Trophoblast cell (in vitro differentiated cells and primary cell): ENCODE measurements at regions not wholly inside any gene's neighbourhood (a gene's known extent, or its start where the extent isn't known, plus 50 kb on each side); places are given as distances from the start of the nearest gene placed in this dataset.
A peak's percentile ranks its signal among the peaks of the same experiment; 100 is the strongest.
"Not testable (repeated sequence)": the region's sequence is repeated elsewhere in the genome, so short reads cannot be mapped to it uniquely, and the experiment has no call there.

Experiments used
- DNase-seq, 2 donors: peaks; one replicate each; pipeline ENCODE4 v3.0.0-alpha.2; 2016
- H2AFZ ChIP-seq: 2 replicates; pipeline ENCODE4 v1.6.1; 2013; ENCODE audit warnings: low read length, moderate library complexity, mild to moderate bottlenecking; ENCODE audit not compliant: insufficient read depth, poor library complexity
- H2AK5ac ChIP-seq: 2 replicates; pipeline ENCODE4 v1.6.1; 2013; ENCODE audit warnings: mild to moderate bottlenecking, low read length
- H2BK120ac ChIP-seq: 2 replicates; pipeline ENCODE4 v1.6.1; 2013; ENCODE audit warnings: low read length, mild to moderate bottlenecking, moderate library complexity; ENCODE audit not compliant: insufficient read depth, poor library complexity
- H2BK12ac ChIP-seq: 2 replicates; pipeline ENCODE4 v1.6.1; 2013; ENCODE audit warnings: mild to moderate bottlenecking, low read length, moderate library complexity
- H2BK5ac ChIP-seq: 2 replicates; pipeline ENCODE4 v1.6.1; 2013; ENCODE audit warnings: low read length, low read depth, moderate library complexity, mild to moderate bottlenecking; ENCODE audit not compliant: poor library complexity
- H3K14ac ChIP-seq: 2 replicates; pipeline ENCODE4 v1.6.1; 2013; ENCODE audit warnings: mild to moderate bottlenecking, low read length
- H3K18ac ChIP-seq: 2 replicates; pipeline ENCODE4 v1.6.1; 2013; ENCODE audit warnings: mild to moderate bottlenecking, low read length
- H3K23ac ChIP-seq: 2 replicates; pipeline ENCODE4 v1.6.1; 2013; ENCODE audit warnings: low read length
- H3K27ac ChIP-seq: 2 replicates; pipeline ENCODE4 v1.5.1; 2013; ENCODE audit warnings: low read depth, mild to moderate bottlenecking, inconsistent platforms, low read length, moderate library complexity
- H3K27me3 ChIP-seq: 2 replicates; pipeline ENCODE4 v1.6.1; 2013; ENCODE audit warnings: inconsistent platforms, mild to moderate bottlenecking, low read length, moderate library complexity; ENCODE audit not compliant: insufficient read depth
- H3K36me3 ChIP-seq, 2 experiments: 1 replicate in 1 of 2; 2 replicates in 1 of 2; pipeline ENCODE4 v1.6.1; 2013; ENCODE audit warnings: low read length in 2 of 2, mild to moderate bottlenecking in 2 of 2, moderate library complexity in 1 of 2; ENCODE audit not compliant: insufficient read depth in 2 of 2, control insufficient read depth in 1 of 2
- H3K4ac ChIP-seq: 2 replicates; pipeline ENCODE4 v1.6.1; 2013; ENCODE audit warnings: low read depth, mild to moderate bottlenecking, low read length, moderate library complexity
- H3K4me1 ChIP-seq, 2 experiments: 1 replicate in 1 of 2; 2 replicates in 1 of 2; pipeline ENCODE4 v1.6.1; 2013; ENCODE audit warnings: low read length in 2 of 2, mild to moderate bottlenecking in 2 of 2, moderate library complexity in 1 of 2; ENCODE audit not compliant: insufficient read depth in 2 of 2, control insufficient read depth in 1 of 2
- H3K4me2 ChIP-seq: 2 replicates; pipeline ENCODE4 v1.6.1; 2013; ENCODE audit warnings: inconsistent platforms, mild to moderate bottlenecking, low read length, moderate library complexity
- H3K4me3 ChIP-seq: 2 replicates; pipeline ENCODE4 v1.5.1; 2013; ENCODE audit warnings: mild to moderate bottlenecking, low read depth, low read length, inconsistent platforms
- H3K79me1 ChIP-seq: one replicate; pipeline ENCODE4 v1.6.1; 2013; ENCODE audit warnings: low read length
- H3K79me2 ChIP-seq: 2 replicates; pipeline ENCODE4 v1.6.1; 2013; ENCODE audit warnings: low read length, mild to moderate bottlenecking; ENCODE audit not compliant: control insufficient read depth, insufficient read depth, poor library complexity
- H3K9ac ChIP-seq: 2 replicates; pipeline ENCODE4 v1.6.1; 2013; ENCODE audit warnings: mild to moderate bottlenecking, low read length
- H3K9me3 ChIP-seq: 2 replicates; pipeline ENCODE4 v1.6.1; 2013; ENCODE audit warnings: low read depth, mild to moderate bottlenecking, control low read depth, inconsistent platforms, low read length; ENCODE audit not compliant: insufficient read depth
- H4K12ac ChIP-seq: 2 replicates; pipeline ENCODE4 v1.6.1; 2013; ENCODE audit warnings: low read depth, mild to moderate bottlenecking, low read length, moderate library complexity
- H4K8ac ChIP-seq: 2 replicates; pipeline ENCODE4 v1.6.1; 2013; ENCODE audit warnings: low read depth, mild to moderate bottlenecking, low read length, moderate library complexity
- H4K91ac ChIP-seq: one replicate; pipeline ENCODE4 v1.6.1; 2013; ENCODE audit warnings: low read depth, mild to moderate bottlenecking, low read length, moderate library complexity
- WGBS: extraction: QIAGEN DNeasy Blood & Tissue Kit; methylation state at CpG from one replicate; pipeline ENCODE4 v1.1.7; 2013; ENCODE audit warnings: missing lambda C conversion rate; ENCODE audit not compliant: insufficient read length, insufficient coverage; ENCODE audit errors: extremely low coverage; 5-methylcytosine and 5-hydroxymethylcytosine counted together

- Histone ChIP-seq H3K79me1 (no peaks in the 10 kb centered on the region), H4K12ac (no peak overlapping the region), H3K4me2 (no peak overlapping the region), H3K14ac (no peak overlapping the region), H3K27me3 (no peaks in the 10 kb centered on the region), H3K4me1 (no peaks in the 10 kb centered on the region), H3K9ac (no peak overlapping the region), H3K4me3 (no peak overlapping the region), H3K9me3 (no peaks in the 10 kb centered on the region), H3K36me3 (no peaks in the 10 kb centered on the region), H2AK5ac (no peak overlapping the region), H3K18ac (no peak overlapping the region), H3K4ac (no peak overlapping the region), H3K27ac (no peak overlapping the region), H2AFZ (no peak overlapping the region), H3K79me2 (no peaks in the 10 kb centered on the region), H2BK5ac (no peak overlapping the region), H2BK120ac (no peak overlapping the region), H3K23ac (no peak overlapping the region), H4K8ac (no peak overlapping the region), H2BK12ac (no peak overlapping the region), H4K91ac (no peak overlapping the region)
- WGBS = no CpG with 5 or more reads among the region's 1 CpG
- DNase-seq = no peak
Measured at GRCh38 chr2:211205358-211205757, 649.0 kb downstream of the CPS1 start.

GRCh38 chr2:211205836-211206235, 649.4 kb downstream of the CPS1 start:
- no peak overlapping the region for H3K4me2 ChIP-seq
- no peaks in the 10 kb centered on the region for H3K9me3 ChIP-seq
- H3K4me1 ChIP-seq = no peaks in the 10 kb centered on the region
- no peak overlapping the region for H3K18ac ChIP-seq
- H3K79me2 ChIP-seq = no peaks in the 10 kb centered on the region
- no peak overlapping the region for H2BK12ac ChIP-seq
- H3K36me3 ChIP-seq = no peaks in the 10 kb centered on the region
- H3K27ac ChIP-seq = no peak overlapping the region
- H3K23ac ChIP-seq = no peak overlapping the region
- H3K79me1 ChIP-seq = no peaks in the 10 kb centered on the region
- H4K12ac ChIP-seq = no peak overlapping the region
- no peak overlapping the region for H2BK5ac ChIP-seq
- no peak overlapping the region for H3K14ac ChIP-seq
- no peaks in the 10 kb centered on the region for H3K27me3 ChIP-seq
- no peak for DNase-seq
- no peak overlapping the region for H2AK5ac ChIP-seq
- H3K4ac ChIP-seq = no peak overlapping the region
- no peak overlapping the region for H2BK120ac ChIP-seq
- H4K91ac ChIP-seq = no peak overlapping the region
- H3K9ac ChIP-seq = no peak overlapping the region
- H4K8ac ChIP-seq = no peak overlapping the region
- no peak overlapping the region for H2AFZ ChIP-seq
- H3K4me3 ChIP-seq = no peak overlapping the region

DNA sequence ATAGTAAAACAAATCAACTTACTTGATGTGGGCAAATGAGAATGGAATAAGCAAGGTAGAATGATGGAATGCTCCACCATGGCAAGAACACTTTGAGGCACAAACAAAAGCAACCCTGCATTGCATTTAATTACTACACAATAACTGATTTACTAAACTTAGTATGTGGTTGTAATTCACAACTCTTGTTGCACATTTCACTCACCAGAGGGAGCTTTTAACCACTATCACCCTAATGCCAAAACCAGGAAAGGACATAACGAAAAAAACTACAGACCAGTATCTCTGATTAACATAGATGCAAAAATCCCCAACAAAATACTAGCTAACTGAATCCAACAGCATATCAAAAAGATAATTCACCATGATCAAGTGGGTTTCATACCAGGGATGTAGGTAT, 659.8 kb downstream of the CPS1 start:
- H3K23ac ChIP-seq = no peak overlapping the region
- H4K91ac ChIP-seq = no peak overlapping the region
- no peak overlapping the region for H2AK5ac ChIP-seq
- no peaks in the 10 kb centered on the region for H3K4me1 ChIP-seq
- no peak overlapping the region for H3K27ac ChIP-seq
- H2BK120ac ChIP-seq = no peak overlapping the region
- DNase-seq = peak; percentile 12 to 34
- WGBS = no CpG with 5 or more reads among the region's 1 CpG
- no peak overlapping the region for H3K4me2 ChIP-seq
- H3K79me2 ChIP-seq = no peaks in the 10 kb centered on the region
- no peak overlapping the region for H3K4ac ChIP-seq
- no peaks in the 10 kb centered on the region for H3K9me3 ChIP-seq
- no peak overlapping the region for H3K9ac ChIP-seq
- no peak overlapping the region for H2BK5ac ChIP-seq
- H3K18ac ChIP-seq = no peak overlapping the region
- no peak overlapping the region for H3K4me3 ChIP-seq
- H3K27me3 ChIP-seq = no peaks in the 10 kb centered on the region
- no peak overlapping the region for H2AFZ ChIP-seq
- H4K8ac ChIP-seq = no peak overlapping the region
- H2BK12ac ChIP-seq = no peak overlapping the region
- no peak overlapping the region for H4K12ac ChIP-seq
- no peaks in the 10 kb centered on the region for H3K36me3 ChIP-seq
- H3K79me1 ChIP-seq = no peaks in the 10 kb centered on the region
- H3K14ac ChIP-seq = no peak overlapping the region

GRCh38 chr2:211219548-211219947, 663.1 kb downstream of the CPS1 start:
- not testable (repeated sequence) for H3K36me3 ChIP-seq, H3K23ac ChIP-seq, H2BK12ac ChIP-seq, H3K27me3 ChIP-seq, H3K18ac ChIP-seq, H4K8ac ChIP-seq, H3K9ac ChIP-seq, H2BK5ac ChIP-seq, H3K14ac ChIP-seq, DNase-seq, H3K4me1 ChIP-seq, H3K4me3 ChIP-seq, H4K12ac ChIP-seq, H3K27ac ChIP-seq, H3K79me1 ChIP-seq, H2AK5ac ChIP-seq, H4K91ac ChIP-seq, H3K4me2 ChIP-seq, H3K9me3 ChIP-seq, H2BK120ac ChIP-seq, H3K79me2 ChIP-seq, H2AFZ ChIP-seq, H3K4ac ChIP-seq
- no CpG with 5 or more reads among the region's 15 CpGs for WGBS

GRCh38 chr2:211225784-211226183, 669.4 kb downstream of the CPS1 start:
- no peak overlapping the region for H3K9ac ChIP-seq
- H3K18ac ChIP-seq = no peak overlapping the region
- no peak overlapping the region for H3K23ac ChIP-seq
- H2BK12ac ChIP-seq = no peak overlapping the region
- H3K27me3 ChIP-seq = no peaks in the 10 kb centered on the region
- H3K4me3 ChIP-seq = no peak overlapping the region
- H3K36me3 ChIP-seq = no peaks in the 10 kb centered on the region
- H4K8ac ChIP-seq = no peak overlapping the region
- WGBS = no CpG with 5 or more reads among the region's 4 CpGs
- no peak overlapping the region for H4K12ac ChIP-seq
- H4K91ac ChIP-seq = no peak overlapping the region
- no peaks in the 10 kb centered on the region for H3K79me1 ChIP-seq
- no peak overlapping the region for H2BK5ac ChIP-seq
- H3K4ac ChIP-seq = no peak overlapping the region
- H3K79me2 ChIP-seq = no peaks in the 10 kb centered on the region
- H3K4me1 ChIP-seq = no peaks in the 10 kb centered on the region
- H2BK120ac ChIP-seq = no peak overlapping the region
- H3K9me3 ChIP-seq = no peaks in the 10 kb centered on the region
- H2AK5ac ChIP-seq = no peak overlapping the region
- no peak overlapping the region for H3K27ac ChIP-seq
- H2AFZ ChIP-seq = no peak overlapping the region
- DNase-seq = no peak
- no peak overlapping the region for H3K14ac ChIP-seq
- H3K4me2 ChIP-seq = no peak overlapping the region
